Endothelial cell of hepatic sinusoid (primary cell): ENCODE measurements at regions not wholly inside any gene's neighbourhood (a gene's known extent, or its start where the extent isn't known, plus 50 kb on each side); places are given as distances from the start of the nearest gene placed in this dataset.

Experiments used
- in situ Hi-C: cut with HindIII; loops from 2 replicates; pipeline ENCODE4 v1.10.0; 2017; ENCODE audit warnings: low sequenced_read_pairs

GRCh38 chr6:4563156-4563555 lies 213.0 kb upstream of the CDYL start:
- in situ Hi-C loops, result no loop called here

GRCh38 chr6:4561773-4562400 lies 214.3 kb upstream of the CDYL start:
- in situ Hi-C loops, result no loop called here

- in situ Hi-C loops, result no loop called here
These were observed 215.1 kb upstream of the CDYL start for GRCh38 chr6:4561078-4561435.

- in situ Hi-C loops, result no loop called here
These were observed 215.8 kb upstream of the CDYL start for GRCh38 chr6:4560221-4561077.

- in situ Hi-C loops, result no loop called here
These were observed 216.8 kb upstream of the CDYL start for GRCh38 chr6:4559281-4559875.

GRCh38 chr6:4554645-4555044 lies 221.6 kb upstream of the CDYL start:
- in situ Hi-C loops, result no loop called here

- in situ Hi-C loops, result no loop called here
These were observed 222.8 kb upstream of the CDYL start for GRCh38 chr6:4553387-4553786.

GRCh38 chr6:4550227-4550597 lies 226.0 kb upstream of the CDYL start:
- in situ Hi-C loops, result no loop called here

GRCh38 chr6:4549556-4550226 lies 226.5 kb upstream of the CDYL start:
- in situ Hi-C loops, result no loop called here

GRCh38 chr6:4545893-4546292 lies 230.3 kb upstream of the CDYL start:
- in situ Hi-C loops, result no loop called here

GRCh38 chr6:4543596-4543995 lies 232.6 kb upstream of the CDYL start:
- in situ Hi-C loops, result no loop called here

GRCh38 chr6:4533576-4533975 lies 242.6 kb upstream of the CDYL start:
- in situ Hi-C loops, result no loop called here

GRCh38 chr6:4531406-4531805 lies 244.8 kb upstream of the CDYL start:
- in situ Hi-C loops, result no loop called here

- in situ Hi-C loops, result no loop called here
These were observed 253.8 kb upstream of the CDYL start for GRCh38 chr6:4522453-4522852.

GRCh38 chr6:4521070-4521469 lies 255.1 kb upstream of the CDYL start:
- in situ Hi-C loops, result no loop called here

- in situ Hi-C loops, result no loop called here
These were observed 257.7 kb upstream of the CDYL start for GRCh38 chr6:4518506-4518905.

GRCh38 chr6:4516206-4516605 lies 260.0 kb upstream of the CDYL start:
- in situ Hi-C loops, result no loop called here

GRCh38 chr6:4513561-4513960 lies 262.6 kb upstream of the CDYL start:
- in situ Hi-C loops, result loop anchor here (5.0 kb wide), 1 partner anchor 41 kb away; no protein-coding TSS in a partner anchor

- in situ Hi-C loops, result loop anchor here (5.0 kb wide), 1 partner anchor 40 kb away; no protein-coding TSS in a partner anchor
These were observed 264.1 kb upstream of the CDYL start for GRCh38 chr6:4512051-4512471.

GRCh38 chr6:4511641-4512020 lies 264.6 kb upstream of the CDYL start:
- in situ Hi-C loops, result loop anchor here (5.0 kb wide), 1 partner anchor 39 kb away; no protein-coding TSS in a partner anchor

- in situ Hi-C loops, result loop anchor here (5.0 kb wide), 1 partner anchor 39 kb away; no protein-coding TSS in a partner anchor
These were observed 265.1 kb upstream of the CDYL start for GRCh38 chr6:4510906-4511640.
